OCI-LY3 (cell line): ENCODE measurements at regions not wholly inside any gene's neighbourhood (a gene's known extent, or its start where the extent isn't known, plus 50 kb on each side); places are given as distances from the start of the nearest gene placed in this dataset.

Experiments
- CTCF ChIP-seq: fragments of 200-600, 300-600 bp; sonication (generic); IDR thresholded peaks from 2 replicates; pipeline ENCODE4 v1.5.1; 2014; ENCODE audit warnings: antibody characterized with exemption, low read length, low read depth
- EZH2phosphoT487 ChIP-seq: fragments of 200-600 bp; shearing (Covaris generic); IDR thresholded peaks from 2 replicates; pipeline ENCODE4 v1.6.1; 2018; ENCODE audit warnings: antibody characterized with exemption, mixed run types, low read depth

- TF ChIP-seq CTCF, result no peak
- no peak for TF ChIP-seq EZH2phosphoT487
These were observed 128.8 kb upstream of the LYZL2 start for GRCh38 chr10:30758338-30758737.
